Naive thymus-derived CD8-positive, alpha-beta T cell (primary cell): ENCODE measurements at regions not wholly inside any gene's neighbourhood (a gene's known extent, or its start where the extent isn't known, plus 50 kb on each side); places are given as distances from the start of the nearest gene placed in this dataset.
A peak's percentile ranks its signal among the peaks of the same experiment; 100 is the strongest.
"Not testable (repeated sequence)": the region's sequence is repeated elsewhere in the genome, so short reads cannot be mapped to it uniquely, and the experiment has no call there.

Experiments
- ATAC-seq, 2 donors: fragments of 150-1000 bp; cut with Tn5 transposase in 1 of 2; sonication (Bioruptor Pico), chemical (Tn5 transposase) in 1 of 2; 1 replicate in 1 of 2; 2 replicates in 1 of 2; pipeline ENCODE4 v1.10.0; 2021; ENCODE audit warnings: mild to moderate bottlenecking in 2 of 2, moderate library complexity in 2 of 2
- POLR2A ChIA-PET: fragments of 350-600 bp; sonication (Branson Sonifier 250); formaldehyde crosslinking; loops from one replicate; lab custom pipeline; 2021; ENCODE audit warnings: antibody characterized with exemption; lab: Charles Lee
- DNase-seq, 10 donors: peaks; one replicate each; pipeline versions ENCODE4 v3.0.0 to v3.0.0-alpha.2; 2020 to 2022
- H3K27ac Mint-ChIP-seq, 10 donors: one replicate each; pipeline ENCODE4 v1.8.0; 2020 to 2022; ENCODE audit warnings: mild to moderate bottlenecking in 10 of 10, mixed read lengths in 10 of 10, moderate library complexity in 4 of 10, inconsistent platforms in 1 of 10
- H3K27me3 Mint-ChIP-seq, 5 donors: one replicate each; pipeline ENCODE4 v1.8.0; 2021 to 2022; ENCODE audit warnings: mixed read lengths in 5 of 5
- H3K36me3 Mint-ChIP-seq, 3 donors: one replicate each; pipeline ENCODE4 v1.8.0; 2020 to 2022; ENCODE audit warnings: mixed read lengths in 3 of 3, mild to moderate bottlenecking in 2 of 3, inconsistent platforms in 1 of 3
- H3K4me1 Mint-ChIP-seq, 4 donors: one replicate each; pipeline ENCODE4 v1.8.0; 2021 to 2022; ENCODE audit warnings: mixed read lengths in 4 of 4
- H3K4me3 Mint-ChIP-seq, 10 donors: one replicate each; pipeline ENCODE4 v1.8.0; 2020 to 2022; ENCODE audit warnings: mild to moderate bottlenecking in 10 of 10, mixed read lengths in 10 of 10, moderate library complexity in 6 of 10, inconsistent platforms in 1 of 10
- H3K9me3 Mint-ChIP-seq, 9 donors: one replicate each; pipeline ENCODE4 v1.8.0; 2020 to 2022; ENCODE audit warnings: mixed read lengths in 9 of 9, mild to moderate bottlenecking in 3 of 9, inconsistent platforms in 1 of 9, moderate library complexity in 1 of 9

DNA sequence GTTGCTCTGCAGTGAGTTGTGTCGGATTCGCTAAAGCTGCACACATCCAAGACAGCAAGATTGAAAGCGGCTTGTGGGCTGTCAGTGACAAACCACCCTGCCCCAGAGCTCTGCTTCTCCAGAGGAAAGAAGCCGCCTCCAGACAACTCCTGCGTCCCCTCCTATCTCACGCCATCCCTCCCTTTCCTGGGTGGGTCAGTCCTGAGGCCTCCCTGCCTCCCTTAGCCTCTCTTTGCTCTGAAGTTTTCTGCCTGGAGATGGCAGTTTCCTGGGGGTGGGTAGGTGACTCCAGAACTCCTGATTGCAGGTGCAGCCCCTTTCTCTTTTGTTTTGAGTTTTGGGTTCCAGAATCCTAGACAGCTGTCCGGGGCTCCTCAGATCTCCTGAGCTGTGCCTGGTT, 78.7 kb downstream of the EMX2 start:
- ATAC-seq (no peak), DNase-seq (no peak)
- Mint-ChIP-seq H3K9me3 (peaks cover 0 to 2% (median 0%) of the 10 kb centered on the region in 9 donors), H3K4me1 (no peaks in the 10 kb centered on the region), H3K4me3 (no peak overlapping the region), H3K27me3 (peaks cover 10 to 59% (median 11%) of the 10 kb centered on the region in 5 donors), H3K27ac (no peak overlapping the region), H3K36me3 (no peaks in the 10 kb centered on the region)
- POLR2A ChIA-PET, result no interaction called here

DNA sequence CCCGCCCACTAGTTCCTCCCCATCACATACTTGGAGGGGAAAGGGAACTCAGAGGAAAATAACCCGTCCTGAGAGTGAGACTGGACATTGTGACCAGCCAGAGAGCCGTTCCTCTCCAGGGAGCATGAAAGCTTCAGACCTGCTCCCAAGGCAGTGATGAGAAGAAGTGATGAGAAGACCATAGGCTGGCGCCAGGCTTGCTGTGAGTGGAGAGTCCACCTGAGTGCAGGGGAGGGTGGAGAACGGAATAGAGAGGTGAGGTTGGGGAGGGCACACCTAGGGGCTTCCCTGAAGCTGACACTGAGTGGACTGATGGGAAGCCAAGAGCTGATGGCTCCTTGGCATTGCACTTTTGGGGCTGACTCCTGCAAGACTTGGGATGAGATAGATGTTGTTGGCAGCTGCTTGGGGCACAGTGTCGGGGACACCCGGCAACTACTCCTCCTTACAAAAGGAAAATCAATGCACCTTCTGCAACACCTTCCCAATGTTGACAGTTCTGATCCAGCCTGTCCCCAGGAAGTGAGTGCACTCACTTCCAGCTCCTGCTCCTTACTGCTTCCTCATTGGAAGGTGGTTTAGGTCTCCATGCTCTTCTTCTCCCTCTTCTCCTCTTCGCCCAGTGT, 79.4 kb downstream of the EMX2 start:
- Mint-ChIP-seq H3K4me1 (no peaks in the 10 kb centered on the region), H3K4me3 (no peak overlapping the region), H3K9me3 (no peaks in the 10 kb centered on the region), H3K27me3 (peaks cover 9 to 56% (median 11%) of the 10 kb centered on the region in 5 donors), H3K27ac (no peak overlapping the region), H3K36me3 (no peaks in the 10 kb centered on the region)
- no peak for DNase-seq
- POLR2A ChIA-PET, result no interaction called here
- no peak for ATAC-seq

DNA sequence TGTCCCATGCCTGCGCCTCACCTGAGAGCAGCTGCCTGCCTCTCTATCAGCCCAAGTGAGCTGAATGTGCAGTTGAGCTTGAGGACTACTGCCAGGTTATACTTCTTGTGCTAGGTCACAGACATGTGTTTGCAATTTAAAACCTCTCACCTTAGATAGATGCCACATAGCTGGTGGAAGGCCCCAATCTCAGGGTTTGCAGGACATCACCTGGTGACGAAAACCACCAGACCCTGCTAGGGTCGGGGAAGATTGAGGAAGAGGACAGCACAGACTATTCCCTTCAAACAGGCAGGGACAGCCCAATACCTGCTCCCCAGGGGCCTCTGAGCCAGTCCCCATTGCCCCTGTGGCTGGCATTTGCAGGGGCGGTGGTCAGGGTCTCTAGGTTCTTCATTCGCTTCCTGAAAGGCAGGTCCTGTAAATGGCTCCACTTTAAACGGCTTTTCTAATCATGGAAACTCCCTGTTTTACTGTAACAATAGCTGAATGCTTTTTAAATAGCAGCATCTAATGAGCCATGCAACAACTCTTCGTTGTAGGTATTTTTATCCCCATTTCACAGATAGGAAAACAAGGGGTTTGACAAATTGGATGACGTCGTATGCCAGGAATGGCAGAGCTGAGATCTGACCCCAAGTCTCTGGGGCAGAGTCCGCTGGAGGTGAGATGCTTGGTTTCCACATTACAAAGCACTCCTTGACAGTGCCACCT, 80.1 kb downstream of the EMX2 start:
- DNase-seq, result no peak
- no peaks in the 10 kb centered on the region for H3K9me3 Mint-ChIP-seq
- H3K27ac Mint-ChIP-seq, result peak overlapping the region in 1 of 10 donors; percentile 72
- no peaks in the 10 kb centered on the region for H3K36me3 Mint-ChIP-seq
- no peaks in the 10 kb centered on the region for H3K4me1 Mint-ChIP-seq
- no peak overlapping the region for H3K4me3 Mint-ChIP-seq
- H3K27me3 Mint-ChIP-seq, result peaks cover 9 to 56% (median 11%) of the 10 kb centered on the region in 5 donors
- POLR2A ChIA-PET, result no interaction called here
- no peak for ATAC-seq

DNA sequence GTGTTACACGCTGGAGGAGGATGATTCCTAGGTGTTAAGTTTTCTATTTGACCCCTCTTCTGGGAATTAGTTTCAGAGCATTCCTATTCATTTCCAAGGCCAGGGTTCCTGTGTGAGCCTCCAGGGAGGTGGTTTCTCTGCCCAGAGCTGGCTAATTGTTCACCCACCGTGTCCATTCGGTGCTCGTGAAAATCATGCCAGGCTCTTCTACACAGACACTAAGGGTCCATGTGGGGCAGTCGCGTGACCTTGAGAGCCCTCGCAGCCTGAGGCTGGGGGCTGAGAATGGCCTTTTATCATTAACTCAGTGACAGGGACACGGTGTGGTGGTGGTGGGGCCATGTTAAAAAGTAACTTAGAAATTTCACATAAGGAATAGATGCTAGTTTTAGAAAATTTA, 83.7 kb downstream of the EMX2 start:
- Mint-ChIP-seq H3K36me3 (no peaks in the 10 kb centered on the region), H3K27me3 (peaks cover 4 to 27% (median 8%) of the 10 kb centered on the region in 5 donors), H3K4me3 (no peak overlapping the region), H3K9me3 (no peaks in the 10 kb centered on the region), H3K27ac (no peak overlapping the region), H3K4me1 (no peaks in the 10 kb centered on the region)
- POLR2A ChIA-PET, result no interaction called here
- ATAC-seq (no peak), DNase-seq (no peak)

DNA sequence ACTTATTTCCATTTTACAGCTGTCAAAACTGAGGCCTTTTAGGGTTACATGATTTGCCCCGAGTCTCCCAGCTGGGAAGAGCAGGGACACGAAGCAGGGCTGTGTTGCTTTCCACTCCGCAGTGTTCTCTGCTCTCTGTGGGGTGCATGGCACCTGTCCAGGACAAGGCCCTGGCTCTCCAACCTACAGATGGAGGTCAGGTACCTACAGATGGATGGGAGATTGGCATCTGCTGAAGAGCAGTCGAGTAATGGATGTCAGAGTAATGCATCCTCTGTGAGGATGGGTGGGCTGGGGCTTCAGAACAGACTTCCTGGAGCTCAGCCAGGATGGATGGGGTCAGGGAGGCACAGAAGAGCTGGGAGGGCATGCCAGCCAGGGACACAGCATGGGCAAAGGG, 85.0 kb downstream of the EMX2 start:
- ATAC-seq (no peak), DNase-seq (no peak)
- H3K4me3 Mint-ChIP-seq, result no peak overlapping the region
- no peaks in the 10 kb centered on the region for H3K9me3 Mint-ChIP-seq
- no peaks in the 10 kb centered on the region for H3K4me1 Mint-ChIP-seq
- POLR2A ChIA-PET, result no interaction called here
- H3K27ac Mint-ChIP-seq, result no peak overlapping the region
- no peaks in the 10 kb centered on the region for H3K36me3 Mint-ChIP-seq
- H3K27me3 Mint-ChIP-seq, result peaks cover 0 to 13% (median 4%) of the 10 kb centered on the region in 5 donors

DNA sequence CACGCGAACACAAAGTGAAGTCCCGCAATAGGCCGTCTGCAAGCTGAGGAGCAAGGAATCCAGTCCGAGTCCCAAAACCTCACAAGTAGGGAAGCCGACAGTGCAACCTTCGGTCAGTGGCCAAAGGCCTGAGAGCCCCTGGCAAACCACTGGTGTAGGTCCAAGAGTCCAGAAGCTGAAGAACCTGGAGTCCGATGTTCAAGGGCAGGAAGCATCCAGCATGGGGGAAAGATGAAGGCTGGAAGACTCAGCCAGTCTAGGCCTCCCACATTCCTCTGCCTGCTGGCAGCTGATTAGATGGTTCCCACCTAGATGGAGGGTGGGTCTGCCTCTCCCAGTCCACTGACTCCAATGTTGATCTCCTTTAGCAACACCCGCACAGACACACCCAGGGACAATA, 87.2 kb downstream of the EMX2 start:
- H3K27ac Mint-ChIP-seq, H3K9me3 Mint-ChIP-seq, POLR2A ChIA-PET, ATAC-seq, H3K4me3 Mint-ChIP-seq, H3K4me1 Mint-ChIP-seq, H3K36me3 Mint-ChIP-seq, DNase-seq: not testable (repeated sequence)
- H3K27me3 Mint-ChIP-seq, result peaks cover 2 to 10% (median 4%) of the 10 kb centered on the region in 5 donors

DNA sequence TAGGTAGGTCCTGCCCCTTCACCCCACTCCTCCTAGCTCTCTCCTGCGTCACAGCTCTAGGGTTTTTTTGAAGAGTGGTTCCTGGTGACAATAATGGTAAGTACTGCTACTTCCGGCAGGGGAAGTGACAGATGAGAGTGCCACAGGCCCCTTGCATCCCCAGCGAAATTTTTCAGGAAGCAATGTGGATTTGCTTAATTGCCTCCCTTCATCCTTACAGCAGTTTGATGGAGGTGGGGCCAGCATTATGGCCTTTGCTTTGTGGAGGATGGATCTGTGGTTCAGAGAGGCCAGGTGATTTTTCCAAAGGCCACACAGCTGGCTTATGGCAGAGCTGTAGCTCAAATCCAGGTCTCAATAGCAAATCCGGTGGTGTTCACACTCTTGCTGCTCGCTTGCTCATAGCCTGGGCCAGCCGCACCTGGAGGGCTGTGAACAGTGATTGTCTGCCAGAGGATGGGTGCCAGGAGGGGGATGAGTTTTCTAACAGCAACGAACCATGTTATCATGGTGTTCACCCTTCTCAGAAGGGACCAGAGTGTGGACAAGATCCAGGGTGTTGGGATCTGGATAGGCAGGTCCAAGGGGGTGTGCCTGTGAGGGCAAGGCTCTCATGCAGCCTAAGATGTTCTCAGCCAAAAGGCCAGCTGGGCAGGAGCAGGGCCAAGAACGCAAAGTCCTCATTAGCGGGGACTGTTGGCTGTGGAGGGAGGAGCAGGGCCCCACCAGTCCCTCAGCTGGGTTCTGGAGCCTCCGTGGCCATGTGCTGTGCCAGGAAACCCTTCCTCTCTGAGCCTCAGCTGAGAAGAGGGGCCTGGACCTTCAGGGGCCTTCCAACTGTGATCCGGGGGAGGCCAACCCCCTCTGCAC, 89.0 kb downstream of the EMX2 start:
- H3K4me1 Mint-ChIP-seq, result no peaks in the 10 kb centered on the region
- ATAC-seq (no peak), DNase-seq (no peak)
- no peak overlapping the region for H3K27ac Mint-ChIP-seq
- no peaks in the 10 kb centered on the region for H3K9me3 Mint-ChIP-seq
- H3K4me3 Mint-ChIP-seq, result no peak overlapping the region
- POLR2A ChIA-PET, result no interaction called here
- H3K36me3 Mint-ChIP-seq, result no peaks in the 10 kb centered on the region
- peaks cover 0 to 13% (median 3%) of the 10 kb centered on the region in 5 donors for H3K27me3 Mint-ChIP-seq

DNA sequence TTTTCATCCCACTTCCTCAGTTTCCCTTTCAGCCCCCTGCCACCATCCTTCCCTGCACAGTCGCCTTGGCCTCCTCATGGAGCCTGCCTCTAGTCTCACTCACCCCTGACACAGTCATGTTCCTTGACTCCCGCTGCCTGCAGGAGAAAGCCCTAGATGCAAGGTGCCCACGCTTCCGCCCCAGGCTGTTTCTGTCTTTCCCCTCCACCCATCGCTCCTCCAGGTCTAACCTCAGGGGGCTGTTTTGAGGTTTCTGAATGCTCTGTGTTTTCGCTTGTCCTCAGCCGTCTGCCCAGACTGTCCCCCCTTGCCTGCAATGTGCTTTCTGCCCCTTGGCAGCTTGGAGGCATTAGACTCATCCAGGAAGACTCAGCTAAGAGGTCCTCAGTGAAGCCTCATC, 89.9 kb downstream of the EMX2 start:
- no peak overlapping the region for H3K27ac Mint-ChIP-seq
- no peaks in the 10 kb centered on the region for H3K36me3 Mint-ChIP-seq
- H3K4me3 Mint-ChIP-seq, result no peak overlapping the region
- no peaks in the 10 kb centered on the region for H3K4me1 Mint-ChIP-seq
- ATAC-seq (no peak), DNase-seq (no peak)
- no peaks in the 10 kb centered on the region for H3K9me3 Mint-ChIP-seq
- POLR2A ChIA-PET, result no interaction called here
- H3K27me3 Mint-ChIP-seq, result peaks cover 0 to 13% (median 3%) of the 10 kb centered on the region in 5 donors

DNA sequence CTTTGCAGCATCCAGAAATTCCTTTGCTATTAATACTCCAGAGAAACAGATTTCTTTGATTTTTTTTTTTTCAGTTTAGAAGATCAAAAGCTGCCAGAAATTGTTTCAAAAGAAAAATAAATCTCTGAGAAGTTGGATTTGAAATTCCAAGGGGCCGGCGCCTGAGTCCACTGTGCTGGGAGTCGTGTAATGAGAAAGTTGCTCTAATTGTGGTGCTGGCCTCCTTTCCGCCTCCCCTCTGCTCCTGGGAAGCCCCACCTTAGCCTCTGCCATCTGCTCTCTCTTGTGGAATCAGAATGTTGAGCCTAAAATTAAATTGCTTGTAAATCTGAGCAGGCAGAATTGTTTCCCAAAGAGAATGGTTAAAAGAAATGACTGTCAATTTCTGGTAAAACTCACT, 93.3 kb downstream of the EMX2 start:
- DNase-seq (no peak), ATAC-seq (no peak)
- Mint-ChIP-seq H3K27ac (no peak overlapping the region), H3K36me3 (no peaks in the 10 kb centered on the region), H3K9me3 (no peaks in the 10 kb centered on the region), H3K4me3 (no peak overlapping the region), H3K27me3 (peaks cover 0 to 21% (median 8%) of the 10 kb centered on the region in 5 donors), H3K4me1 (no peaks in the 10 kb centered on the region)
- POLR2A ChIA-PET, result no interaction called here

DNA sequence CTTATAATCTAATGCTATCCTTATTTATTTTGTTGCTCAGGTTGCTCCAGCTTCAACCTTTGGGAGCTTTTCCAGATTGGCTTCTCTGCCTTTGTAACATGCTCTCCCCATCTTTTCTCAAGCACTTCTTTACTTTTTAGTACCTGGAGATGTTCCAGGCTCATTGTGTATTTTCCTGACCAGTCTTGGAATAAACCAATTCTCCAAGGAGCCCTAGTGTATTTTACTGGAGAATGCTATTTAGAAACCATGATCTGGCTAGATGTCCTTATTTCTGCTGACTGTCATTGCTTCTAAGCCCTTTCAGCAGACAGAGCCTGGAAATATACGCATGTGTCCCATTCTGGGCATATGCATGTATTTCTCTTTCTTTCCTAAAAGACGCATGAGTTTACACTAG, 95.7 kb downstream of the EMX2 start:
- no peak overlapping the region for H3K27ac Mint-ChIP-seq
- H3K27me3 Mint-ChIP-seq, result peaks cover 0 to 18% (median 13%) of the 10 kb centered on the region in 5 donors
- POLR2A ChIA-PET, result no interaction called here
- DNase-seq, result no peak
- no peaks in the 10 kb centered on the region for H3K4me1 Mint-ChIP-seq
- H3K9me3 Mint-ChIP-seq, result peaks cover 0 to 2% (median 0%) of the 10 kb centered on the region in 9 donors
- H3K4me3 Mint-ChIP-seq, result no peak overlapping the region
- H3K36me3 Mint-ChIP-seq, result no peaks in the 10 kb centered on the region
- ATAC-seq, result no peak

DNA sequence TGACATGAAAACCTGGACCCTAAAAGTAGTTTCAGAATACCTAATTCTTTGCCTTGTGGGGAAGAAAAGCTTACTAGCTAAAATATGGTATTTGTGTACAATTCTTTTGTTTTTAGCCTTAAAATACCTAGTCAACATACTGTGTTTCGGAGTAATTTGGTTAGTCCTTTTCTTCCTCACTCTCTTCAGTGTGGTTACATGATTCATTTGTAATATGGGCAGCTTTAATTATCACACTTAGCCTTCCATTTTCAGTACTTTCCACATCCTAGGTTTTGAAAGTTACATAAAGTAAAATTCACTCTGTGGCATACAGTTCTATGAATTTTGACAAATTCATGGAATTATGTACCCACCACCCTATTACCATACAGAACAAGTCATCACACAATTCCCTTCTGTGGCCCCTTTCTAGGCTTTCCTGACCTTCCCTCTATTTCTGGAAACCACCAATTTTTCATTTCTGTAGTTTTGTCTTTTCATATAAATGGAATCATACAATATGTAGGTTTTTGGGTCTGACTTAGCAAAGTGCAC, 96.2 kb downstream of the EMX2 start:
- H3K4me1 Mint-ChIP-seq, result no peaks in the 10 kb centered on the region
- H3K4me3 Mint-ChIP-seq, result no peak overlapping the region
- POLR2A ChIA-PET, result no interaction called here
- ATAC-seq (no peak), DNase-seq (no peak)
- peaks cover 0 to 2% (median 0%) of the 10 kb centered on the region in 9 donors for H3K9me3 Mint-ChIP-seq
- no peak overlapping the region for H3K27ac Mint-ChIP-seq
- H3K27me3 Mint-ChIP-seq, result peaks cover 0 to 19% (median 13%) of the 10 kb centered on the region in 5 donors
- no peaks in the 10 kb centered on the region for H3K36me3 Mint-ChIP-seq

DNA sequence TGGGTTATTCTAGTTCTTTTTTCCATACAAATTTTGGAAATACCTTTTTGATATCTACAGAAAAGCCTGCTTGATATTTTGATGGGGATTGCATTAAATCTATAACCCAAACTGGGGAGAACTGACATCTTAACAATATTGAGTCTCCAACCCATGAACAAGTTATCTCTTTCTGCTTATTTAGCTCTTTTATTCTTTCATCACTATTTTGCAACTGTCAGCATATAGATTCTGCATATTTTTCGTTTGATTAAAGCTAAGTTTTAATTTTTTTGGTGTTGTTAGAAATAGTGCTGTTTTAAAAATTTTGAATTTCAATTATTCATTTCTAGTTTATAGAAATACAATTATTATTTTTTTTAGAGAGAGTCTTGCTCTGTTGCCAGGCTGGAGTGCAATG, 97.9 kb downstream of the EMX2 start:
- H3K4me3 Mint-ChIP-seq, result no peak overlapping the region
- H3K4me1 Mint-ChIP-seq, result no peaks in the 10 kb centered on the region
- POLR2A ChIA-PET, result no interaction called here
- no peaks in the 10 kb centered on the region for H3K36me3 Mint-ChIP-seq
- peaks cover 0 to 2% (median 0%) of the 10 kb centered on the region in 9 donors for H3K9me3 Mint-ChIP-seq
- DNase-seq (no peak), ATAC-seq (no peak)
- H3K27me3 Mint-ChIP-seq, result peaks cover 2 to 33% (median 16%) of the 10 kb centered on the region in 5 donors
- H3K27ac Mint-ChIP-seq, result no peak overlapping the region

DNA sequence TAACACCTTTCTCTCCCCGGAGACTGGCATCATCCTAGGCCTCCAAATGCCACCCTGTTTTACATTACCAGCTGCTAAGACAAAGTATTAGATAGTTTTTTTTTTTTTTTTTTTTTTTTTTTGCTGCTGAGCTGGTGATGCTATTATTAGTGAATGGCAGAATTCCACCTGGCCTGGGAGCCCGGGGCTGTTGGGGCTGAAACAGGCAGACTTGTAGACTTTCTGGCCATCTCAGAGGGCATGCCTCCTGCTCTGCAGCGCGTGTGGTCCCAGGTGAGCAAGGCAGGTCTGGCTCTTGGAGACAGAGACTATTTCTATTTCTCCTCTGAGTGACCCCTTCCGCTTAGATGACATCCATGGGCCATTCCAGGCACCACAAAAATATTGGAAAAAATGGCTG, 104.2 kb downstream of the EMX2 start:
- DNase-seq (no peak), ATAC-seq (no peak)
- Mint-ChIP-seq H3K4me3 (no peak overlapping the region), H3K4me1 (no peaks in the 10 kb centered on the region), H3K27me3 (peaks cover 7 to 35% (median 19%) of the 10 kb centered on the region in 5 donors), H3K27ac (no peak overlapping the region), H3K36me3 (no peaks in the 10 kb centered on the region), H3K9me3 (peaks cover 0 to 14% (median 4%) of the 10 kb centered on the region in 9 donors)
- POLR2A ChIA-PET, result no interaction called here
